ENCODE measurements at regions not wholly inside any gene's neighbourhood (a gene's known extent, or its start where the extent isn't known, plus 50 kb on each side); places are given as distances from the start of the nearest gene placed in this dataset.

DNA sequence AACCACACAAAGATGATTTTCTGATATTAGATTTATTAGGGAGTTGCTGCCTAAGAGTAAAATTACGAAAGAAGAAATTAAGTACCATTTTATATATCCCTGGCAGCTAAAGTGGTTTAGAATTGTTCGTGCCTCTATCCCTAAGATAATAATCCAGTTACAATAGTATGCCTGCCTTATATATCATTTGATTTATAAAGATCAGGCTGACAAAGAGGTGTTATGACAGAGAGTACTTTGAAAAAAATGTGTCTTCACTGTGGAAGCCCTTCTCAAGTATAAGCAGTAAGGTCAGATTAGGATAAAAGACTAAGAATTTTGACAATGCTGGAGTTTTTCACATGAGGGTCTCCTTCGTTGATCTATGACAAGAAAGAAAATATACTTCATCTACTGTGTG lies 619.9 kb downstream of the ADGRL2 start:
- no peak overlapping the region for H2AFZ ChIP-seq (ENCODE audit: low read length)

DNA sequence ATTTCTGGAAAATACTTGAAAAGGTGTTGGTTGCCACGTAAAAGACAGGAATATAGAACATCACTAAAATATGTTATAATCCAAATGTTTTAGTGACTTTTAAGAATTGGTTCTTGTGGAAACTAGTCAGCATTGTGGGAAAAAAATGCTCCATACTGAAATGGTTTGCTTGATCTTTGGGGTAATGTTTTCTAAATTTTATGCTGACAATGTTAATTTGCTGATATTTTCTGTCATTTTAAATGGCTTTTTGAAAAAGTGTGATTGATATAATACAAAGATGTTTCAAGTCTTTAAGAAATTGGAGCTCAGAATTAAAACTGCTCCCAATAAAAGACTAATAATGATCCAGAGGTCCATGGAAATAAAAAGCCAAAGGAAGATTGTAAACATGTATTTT lies 610.9 kb downstream of the ADGRL2 start:
- H3K27ac ChIP-seq (ENCODE audit: low read depth, low read length, poor library complexity, severe bottlenecking) = no peak overlapping the region
- no peaks in the 10 kb centered on the region for H3K9me3 ChIP-seq (ENCODE audit: low read length)
- no peaks in the 10 kb centered on the region for H3F3A ChIP-seq (ENCODE audit: insufficient read depth, low read length)
- no peaks in the 10 kb centered on the region for H3K79me2 ChIP-seq (ENCODE audit: insufficient read depth, low read length)
- no peak overlapping the region for H3K4me3 ChIP-seq (ENCODE audit: low read depth, low read length, poor library complexity, severe bottlenecking)
- no peak overlapping the region for H3K9ac ChIP-seq (ENCODE audit: low read length)
- no peaks in the 10 kb centered on the region for H3K27me3 ChIP-seq (ENCODE audit: insufficient read depth, low read length)
- no peaks in the 10 kb centered on the region for H3K9me2 ChIP-seq (ENCODE audit: low read depth, low read length)
- peaks cover 3% of the 10 kb centered on the region for H3K4me1 ChIP-seq (ENCODE audit: insufficient read depth, low read length, severe bottlenecking)
- no peak overlapping the region for H2AFZ ChIP-seq (ENCODE audit: low read length)
- no peak for TF ChIP-seq EZH2 (IDR thresholded peaks at IDR 0.05; ENCODE audit: borderline replicate concordance, low read length)
- TF ChIP-seq, protein P1, sequence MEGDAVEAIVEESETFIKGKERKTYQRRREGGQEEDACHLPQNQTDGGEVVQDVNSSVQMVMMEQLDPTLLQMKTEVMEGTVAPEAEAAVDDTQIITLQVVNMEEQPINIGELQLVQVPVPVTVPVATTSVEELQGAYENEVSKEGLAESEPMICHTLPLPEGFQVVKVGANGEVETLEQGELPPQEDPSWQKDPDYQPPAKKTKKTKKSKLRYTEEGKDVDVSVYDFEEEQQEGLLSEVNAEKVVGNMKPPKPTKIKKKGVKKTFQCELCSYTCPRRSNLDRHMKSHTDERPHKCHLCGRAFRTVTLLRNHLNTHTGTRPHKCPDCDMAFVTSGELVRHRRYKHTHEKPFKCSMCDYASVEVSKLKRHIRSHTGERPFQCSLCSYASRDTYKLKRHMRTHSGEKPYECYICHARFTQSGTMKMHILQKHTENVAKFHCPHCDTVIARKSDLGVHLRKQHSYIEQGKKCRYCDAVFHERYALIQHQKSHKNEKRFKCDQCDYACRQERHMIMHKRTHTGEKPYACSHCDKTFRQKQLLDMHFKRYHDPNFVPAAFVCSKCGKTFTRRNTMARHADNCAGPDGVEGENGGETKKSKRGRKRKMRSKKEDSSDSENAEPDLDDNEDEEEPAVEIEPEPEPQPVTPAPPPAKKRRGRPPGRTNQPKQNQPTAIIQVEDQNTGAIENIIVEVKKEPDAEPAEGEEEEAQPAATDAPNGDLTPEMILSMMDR (IDR thresholded peaks at IDR 0.05; ENCODE audit: low read length) = no peak
- no peaks in the 10 kb centered on the region for H4K20me1 ChIP-seq (ENCODE audit: insufficient read depth, low read length)
- no peaks in the 10 kb centered on the region for H3K36me3 ChIP-seq (ENCODE audit: insufficient read depth, low read length)
- no peak overlapping the region for H3K4me2 ChIP-seq (ENCODE audit: low read length)

More for the DNA sequence above, 619.9 kb downstream of the ADGRL2 start:
- no peak overlapping the region for H3K4me2 ChIP-seq (ENCODE audit: low read length)
- H3F3A ChIP-seq (ENCODE audit: insufficient read depth, low read length) = no peaks in the 10 kb centered on the region
- TF ChIP-seq, protein P1 (IDR thresholded peaks at IDR 0.05; ENCODE audit: low read length) = no peak
- TF ChIP-seq EZH2 (IDR thresholded peaks at IDR 0.05; ENCODE audit: borderline replicate concordance, low read length) = no peak
- no peaks in the 10 kb centered on the region for H3K36me3 ChIP-seq (ENCODE audit: insufficient read depth, low read length)
- no peaks in the 10 kb centered on the region for H3K27me3 ChIP-seq (ENCODE audit: insufficient read depth, low read length)
- H3K4me3 ChIP-seq (ENCODE audit: low read depth, low read length, poor library complexity, severe bottlenecking) = no peak overlapping the region
- no peaks in the 10 kb centered on the region for H4K20me1 ChIP-seq (ENCODE audit: insufficient read depth, low read length)
- no peak overlapping the region for H3K27ac ChIP-seq (ENCODE audit: low read depth, low read length, poor library complexity, severe bottlenecking)
- H3K79me2 ChIP-seq (ENCODE audit: insufficient read depth, low read length) = no peaks in the 10 kb centered on the region
- no peaks in the 10 kb centered on the region for H3K9me3 ChIP-seq (ENCODE audit: low read length)
- no peaks in the 10 kb centered on the region for H3K4me1 ChIP-seq (ENCODE audit: insufficient read depth, low read length, severe bottlenecking)
- H3K9ac ChIP-seq (ENCODE audit: low read length) = no peak overlapping the region
- H3K9me2 ChIP-seq (ENCODE audit: low read depth, low read length) = no peaks in the 10 kb centered on the region

DNA sequence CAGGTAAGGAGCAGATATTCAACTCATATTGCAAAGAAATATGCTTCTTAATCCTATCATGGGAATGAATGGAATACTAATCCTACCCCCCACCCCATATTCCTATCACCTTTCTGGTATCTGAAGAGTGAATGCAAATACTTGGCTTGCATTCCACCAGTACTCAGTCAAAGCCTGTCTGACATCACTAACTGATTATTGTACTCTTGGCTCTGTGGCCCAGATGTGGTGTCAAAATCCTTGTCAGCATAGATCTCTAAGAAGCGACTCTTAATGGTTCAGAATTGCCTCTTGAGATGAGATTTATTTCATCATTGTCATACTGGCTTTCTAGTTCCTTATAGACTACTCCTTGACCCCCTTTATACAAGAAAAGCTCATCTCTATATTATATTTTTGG lies 604.6 kb downstream of the ADGRL2 start:
- Histone ChIP-seq H3K9me2 (ENCODE audit: low read depth, low read length) (no peaks in the 10 kb centered on the region), H3K27me3 (ENCODE audit: insufficient read depth, low read length) (no peaks in the 10 kb centered on the region), H3K79me2 (ENCODE audit: insufficient read depth, low read length) (no peaks in the 10 kb centered on the region), H4K20me1 (ENCODE audit: insufficient read depth, low read length) (no peaks in the 10 kb centered on the region), H3K4me2 (ENCODE audit: low read length) (no peak overlapping the region), H2AFZ (ENCODE audit: low read length) (no peak overlapping the region), H3K4me3 (ENCODE audit: low read depth, low read length, poor library complexity, severe bottlenecking) (no peak overlapping the region), H3K36me3 (ENCODE audit: insufficient read depth, low read length) (no peaks in the 10 kb centered on the region), H3K4me1 (ENCODE audit: insufficient read depth, low read length, severe bottlenecking) (peaks cover 2% of the 10 kb centered on the region), H3K9me3 (ENCODE audit: low read length) (no peaks in the 10 kb centered on the region), H3K27ac (ENCODE audit: low read depth, low read length, poor library complexity, severe bottlenecking) (no peak overlapping the region), H3K9ac (ENCODE audit: low read length) (no peak overlapping the region), H3F3A (ENCODE audit: insufficient read depth, low read length) (no peaks in the 10 kb centered on the region)
- no peak for TF ChIP-seq EZH2 (IDR thresholded peaks at IDR 0.05; ENCODE audit: borderline replicate concordance, low read length)
- TF ChIP-seq, protein P1 (IDR thresholded peaks at IDR 0.05; ENCODE audit: low read length) = no peak
